ENCODE measurements at regions not wholly inside any gene's neighbourhood (a gene's known extent, or its start where the extent isn't known, plus 50 kb on each side); places are given as distances from the start of the nearest gene placed in this dataset.

DNA sequence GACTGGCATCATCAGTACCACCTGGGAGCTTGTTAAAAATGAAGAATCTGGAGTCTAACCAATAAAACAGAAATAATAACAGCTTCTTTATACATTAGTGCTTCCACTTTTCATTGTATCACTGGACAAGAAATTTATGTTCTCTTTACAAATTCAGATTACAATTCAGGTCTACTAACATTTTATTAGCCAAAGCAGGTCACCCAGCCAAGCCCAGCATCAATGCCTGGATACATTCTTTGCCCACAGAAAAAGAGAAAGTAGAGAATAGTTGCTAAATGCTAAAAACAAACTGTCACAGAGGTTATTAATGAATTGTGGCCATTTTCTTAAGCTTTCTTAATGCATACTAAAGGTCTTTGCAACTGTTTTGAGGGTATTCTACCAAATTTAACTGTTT is 458.3 kb downstream of the BTBD3 start:
- H3K4me1 Mint-ChIP-seq (ENCODE audit: low read depth): peaks cover 9% of the 10 kb centered on the region
- no peak overlapping the region for H3K4me3 Mint-ChIP-seq (ENCODE audit: low read depth)
- no peak overlapping the region for H3K27ac Mint-ChIP-seq
- no peaks in the 10 kb centered on the region for H3K9me3 Mint-ChIP-seq (ENCODE audit: low read depth)
- DNase-seq (ENCODE audit: low spot score, unreplicated experiment): no peak
- H3K27me3 Mint-ChIP-seq: no peaks in the 10 kb centered on the region
- no peaks in the 10 kb centered on the region for H3K36me3 Mint-ChIP-seq (ENCODE audit: insufficient read depth)
- TF ChIP-seq, protein P1, sequence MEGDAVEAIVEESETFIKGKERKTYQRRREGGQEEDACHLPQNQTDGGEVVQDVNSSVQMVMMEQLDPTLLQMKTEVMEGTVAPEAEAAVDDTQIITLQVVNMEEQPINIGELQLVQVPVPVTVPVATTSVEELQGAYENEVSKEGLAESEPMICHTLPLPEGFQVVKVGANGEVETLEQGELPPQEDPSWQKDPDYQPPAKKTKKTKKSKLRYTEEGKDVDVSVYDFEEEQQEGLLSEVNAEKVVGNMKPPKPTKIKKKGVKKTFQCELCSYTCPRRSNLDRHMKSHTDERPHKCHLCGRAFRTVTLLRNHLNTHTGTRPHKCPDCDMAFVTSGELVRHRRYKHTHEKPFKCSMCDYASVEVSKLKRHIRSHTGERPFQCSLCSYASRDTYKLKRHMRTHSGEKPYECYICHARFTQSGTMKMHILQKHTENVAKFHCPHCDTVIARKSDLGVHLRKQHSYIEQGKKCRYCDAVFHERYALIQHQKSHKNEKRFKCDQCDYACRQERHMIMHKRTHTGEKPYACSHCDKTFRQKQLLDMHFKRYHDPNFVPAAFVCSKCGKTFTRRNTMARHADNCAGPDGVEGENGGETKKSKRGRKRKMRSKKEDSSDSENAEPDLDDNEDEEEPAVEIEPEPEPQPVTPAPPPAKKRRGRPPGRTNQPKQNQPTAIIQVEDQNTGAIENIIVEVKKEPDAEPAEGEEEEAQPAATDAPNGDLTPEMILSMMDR (IDR thresholded peaks at IDR 0.05; ENCODE audit: unreplicated experiment): no peak

DNA sequence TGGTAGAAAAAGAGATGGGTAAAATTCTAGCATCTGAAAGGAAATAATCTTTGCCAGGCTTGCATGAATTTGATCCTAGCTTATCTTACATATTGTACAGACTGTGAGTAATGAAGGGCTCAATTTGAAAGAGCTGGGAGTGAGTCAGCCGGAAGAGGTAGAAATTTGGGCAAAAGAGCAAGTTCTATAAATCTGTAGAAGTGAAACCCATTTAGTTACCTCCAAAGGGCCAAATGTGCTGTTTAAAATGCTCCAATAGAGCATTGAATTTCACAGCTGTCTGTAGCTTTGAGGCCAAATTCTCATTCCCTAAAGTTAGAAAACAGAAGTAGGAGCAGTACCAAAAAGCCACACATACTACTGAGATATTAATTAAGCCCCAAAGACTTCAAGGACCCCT is 466.1 kb downstream of the BTBD3 start:
- no peaks in the 10 kb centered on the region for H3K27me3 Mint-ChIP-seq
- H3K4me3 Mint-ChIP-seq (ENCODE audit: low read depth): no peak overlapping the region
- TF ChIP-seq, protein P1 (IDR thresholded peaks at IDR 0.05; ENCODE audit: unreplicated experiment): no peak
- H3K9me3 Mint-ChIP-seq (ENCODE audit: low read depth): no peaks in the 10 kb centered on the region
- H3K4me1 Mint-ChIP-seq (ENCODE audit: low read depth): no peaks in the 10 kb centered on the region
- no peaks in the 10 kb centered on the region for H3K36me3 Mint-ChIP-seq (ENCODE audit: insufficient read depth)
- no peak for DNase-seq (ENCODE audit: low spot score, unreplicated experiment)
- no peak overlapping the region for H3K27ac Mint-ChIP-seq

DNA sequence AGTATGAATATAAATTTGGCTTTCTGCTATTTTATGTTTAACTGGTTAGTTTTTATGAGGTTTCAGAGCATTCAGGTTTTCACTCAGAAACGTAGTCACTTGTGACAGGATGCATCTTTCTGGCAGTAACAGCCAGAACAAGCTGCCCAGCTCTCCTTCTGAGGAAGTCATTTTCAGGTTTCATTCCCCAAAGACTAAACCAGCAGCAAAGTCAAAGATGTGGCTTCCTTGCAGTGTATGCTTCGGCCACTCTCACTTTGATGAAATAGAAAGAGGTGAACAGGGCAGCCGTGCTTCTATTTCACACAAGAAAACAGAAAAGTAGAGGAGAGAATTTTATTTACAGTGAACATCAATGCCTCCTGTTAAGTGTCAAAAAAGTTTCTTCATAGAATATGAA is 469.1 kb downstream of the BTBD3 start:
- H3K36me3 Mint-ChIP-seq (ENCODE audit: insufficient read depth): no peaks in the 10 kb centered on the region
- no peak overlapping the region for H3K4me3 Mint-ChIP-seq (ENCODE audit: low read depth)
- H3K27me3 Mint-ChIP-seq: no peaks in the 10 kb centered on the region
- no peaks in the 10 kb centered on the region for H3K9me3 Mint-ChIP-seq (ENCODE audit: low read depth)
- no peaks in the 10 kb centered on the region for H3K4me1 Mint-ChIP-seq (ENCODE audit: low read depth)
- TF ChIP-seq, protein P1 (IDR thresholded peaks at IDR 0.05; ENCODE audit: unreplicated experiment): no peak
- no peak for DNase-seq (ENCODE audit: low spot score, unreplicated experiment)
- no peak overlapping the region for H3K27ac Mint-ChIP-seq

DNA sequence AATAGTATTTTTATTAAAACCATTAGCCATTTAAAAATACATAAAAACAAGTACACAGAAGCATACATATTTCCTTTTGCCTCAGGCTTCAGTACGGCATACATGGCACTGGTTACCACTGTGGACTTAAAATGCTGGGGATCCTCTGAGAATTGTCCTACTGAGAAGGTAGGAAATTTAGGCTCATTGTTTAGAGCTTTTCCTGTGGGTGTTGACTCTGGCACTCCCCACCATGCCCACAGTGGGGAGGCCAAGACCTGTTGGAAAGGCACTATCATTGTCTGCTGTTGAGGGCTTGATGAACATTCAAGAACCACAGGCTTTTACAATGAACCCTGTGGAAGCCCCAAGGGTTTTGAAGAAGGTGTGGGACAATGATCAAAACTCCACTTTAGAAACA is 473.4 kb downstream of the BTBD3 start:
- TF ChIP-seq, protein P1 (IDR thresholded peaks at IDR 0.05; ENCODE audit: unreplicated experiment): no peak
- Mint-ChIP-seq H3K4me1 (ENCODE audit: low read depth) (no peaks in the 10 kb centered on the region), H3K9me3 (ENCODE audit: low read depth) (no peaks in the 10 kb centered on the region), H3K36me3 (ENCODE audit: insufficient read depth) (no peaks in the 10 kb centered on the region), H3K27ac (no peak overlapping the region), H3K27me3 (no peaks in the 10 kb centered on the region), H3K4me3 (ENCODE audit: low read depth) (no peak overlapping the region)
- DNase-seq (ENCODE audit: low spot score, unreplicated experiment): no peak

DNA sequence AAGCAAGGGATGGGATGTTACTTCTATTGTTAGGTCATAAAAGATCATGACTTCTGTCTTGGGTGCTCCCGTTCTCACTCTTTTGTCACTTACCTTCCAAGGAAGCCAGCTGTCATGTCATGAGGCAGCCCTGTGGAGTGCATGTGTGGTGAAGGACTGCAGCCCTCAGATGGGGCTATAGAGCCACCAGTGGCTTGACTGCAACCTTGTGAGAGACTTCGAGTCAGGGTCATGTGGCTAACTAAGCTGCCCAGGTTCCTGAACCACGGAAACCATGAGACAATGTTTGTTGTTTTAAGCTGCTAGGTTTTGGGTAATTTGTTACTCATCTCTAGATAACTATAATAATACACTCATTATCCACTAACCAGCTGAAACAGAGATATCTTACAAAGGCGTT is 477.1 kb downstream of the BTBD3 start:
- TF ChIP-seq, protein P1 (IDR thresholded peaks at IDR 0.05; ENCODE audit: unreplicated experiment): no peak
- no peaks in the 10 kb centered on the region for H3K4me1 Mint-ChIP-seq (ENCODE audit: low read depth)
- DNase-seq (ENCODE audit: low spot score, unreplicated experiment): no peak
- H3K4me3 Mint-ChIP-seq (ENCODE audit: low read depth): no peak overlapping the region
- peaks cover 3% of the 10 kb centered on the region for H3K27me3 Mint-ChIP-seq
- no peak overlapping the region for H3K27ac Mint-ChIP-seq
- no peaks in the 10 kb centered on the region for H3K9me3 Mint-ChIP-seq (ENCODE audit: low read depth)
- H3K36me3 Mint-ChIP-seq (ENCODE audit: insufficient read depth): no peaks in the 10 kb centered on the region

Measured in progenitor cell of endocrine pancreas (in vitro differentiated cells).